ENCODE measurements at regions not wholly inside any gene's neighbourhood (a gene's known extent, or its start where the extent isn't known, plus 50 kb on each side); places are given as distances from the start of the nearest gene placed in this dataset.
A peak's percentile ranks its signal among the peaks of the same experiment; 100 is the strongest.
"Not testable (repeated sequence)": the region's sequence is repeated elsewhere in the genome, so short reads cannot be mapped to it uniquely, and the experiment has no call there.

DNA sequence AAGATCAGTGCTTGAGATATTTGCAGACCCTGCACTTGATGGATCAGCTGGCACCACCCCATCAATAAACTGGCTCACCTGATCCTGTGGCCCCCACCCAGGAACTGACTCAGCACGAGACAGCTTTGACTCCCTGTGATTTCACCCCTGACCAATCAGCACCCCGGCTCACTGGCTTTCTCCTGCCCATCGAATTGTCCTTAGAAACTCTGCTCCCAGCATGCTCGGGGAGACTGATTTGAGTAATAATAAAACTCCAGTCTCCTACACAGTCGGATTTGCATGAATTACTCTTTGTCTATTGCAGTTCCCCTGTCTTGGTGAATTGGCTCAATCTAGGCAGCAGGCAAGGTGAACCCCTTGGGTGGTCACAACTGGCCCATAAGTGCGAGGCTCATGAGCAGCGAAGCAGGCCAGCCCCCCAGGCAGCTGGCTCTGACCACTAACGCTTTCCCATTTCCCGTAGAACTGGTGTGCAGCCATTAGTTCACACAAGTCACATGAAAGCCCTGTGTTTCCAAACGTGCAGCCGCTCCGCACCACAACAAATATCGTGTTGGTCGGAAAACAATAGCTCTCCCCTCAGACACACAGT is 79.6 kb downstream of the RSPH3 start:
- DNase-seq = no peak

DNA sequence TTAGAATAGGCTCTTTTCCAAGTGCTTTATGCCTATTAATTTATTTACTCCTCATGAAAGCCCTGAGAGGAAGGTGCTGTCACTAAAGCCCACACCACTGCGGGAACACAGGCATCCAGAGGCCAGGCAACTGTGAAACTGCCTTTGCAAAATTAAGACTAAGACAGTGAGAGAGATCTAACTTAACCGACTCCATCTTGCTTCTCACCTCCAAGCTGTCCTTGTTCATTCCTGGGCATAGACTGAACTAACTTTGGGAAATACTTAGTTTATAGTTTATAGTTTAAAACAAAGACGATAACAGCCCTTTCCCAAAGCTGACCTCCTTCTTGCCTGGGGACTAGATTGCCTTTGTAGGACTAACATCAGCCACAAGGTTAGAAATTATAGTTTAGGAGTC is 80.1 kb downstream of the RSPH3 start:
- DNase-seq = no peak

GRCh38 chr6:158916617-158917016 is 83.4 kb downstream of the RSPH3 start:
- DNase-seq = no peak

GRCh38 chr6:158914923-158915322 is 85.1 kb downstream of the RSPH3 start:
- no peak for DNase-seq

GRCh38 chr6:158913580-158913979 is 86.4 kb downstream of the RSPH3 start:
- no peak for DNase-seq

DNA sequence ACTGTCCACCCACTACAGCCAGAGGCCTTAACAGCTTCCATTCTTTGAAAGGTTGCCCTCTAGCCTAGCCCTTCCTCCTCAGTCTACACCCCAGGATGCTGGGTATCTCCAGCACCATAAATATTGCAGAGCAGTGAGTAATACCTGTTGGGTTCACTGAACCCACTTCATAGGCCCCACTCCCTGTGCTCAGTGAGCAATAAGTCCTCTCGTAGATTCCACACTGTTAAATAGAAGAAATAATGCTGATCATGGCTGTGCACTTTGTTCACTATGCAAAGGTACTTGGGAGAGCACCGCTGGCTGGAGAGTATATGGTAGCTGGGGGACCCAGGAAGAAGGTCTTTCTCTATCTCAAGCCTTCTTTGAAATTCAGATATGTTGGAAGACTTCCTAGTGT is 87.3 kb downstream of the RSPH3 start:
- DNase-seq = no peak

- peak; percentile 16 for DNase-seq
Measured at GRCh38 chr6:158911746-158912480, 88.1 kb downstream of the RSPH3 start.

DNA sequence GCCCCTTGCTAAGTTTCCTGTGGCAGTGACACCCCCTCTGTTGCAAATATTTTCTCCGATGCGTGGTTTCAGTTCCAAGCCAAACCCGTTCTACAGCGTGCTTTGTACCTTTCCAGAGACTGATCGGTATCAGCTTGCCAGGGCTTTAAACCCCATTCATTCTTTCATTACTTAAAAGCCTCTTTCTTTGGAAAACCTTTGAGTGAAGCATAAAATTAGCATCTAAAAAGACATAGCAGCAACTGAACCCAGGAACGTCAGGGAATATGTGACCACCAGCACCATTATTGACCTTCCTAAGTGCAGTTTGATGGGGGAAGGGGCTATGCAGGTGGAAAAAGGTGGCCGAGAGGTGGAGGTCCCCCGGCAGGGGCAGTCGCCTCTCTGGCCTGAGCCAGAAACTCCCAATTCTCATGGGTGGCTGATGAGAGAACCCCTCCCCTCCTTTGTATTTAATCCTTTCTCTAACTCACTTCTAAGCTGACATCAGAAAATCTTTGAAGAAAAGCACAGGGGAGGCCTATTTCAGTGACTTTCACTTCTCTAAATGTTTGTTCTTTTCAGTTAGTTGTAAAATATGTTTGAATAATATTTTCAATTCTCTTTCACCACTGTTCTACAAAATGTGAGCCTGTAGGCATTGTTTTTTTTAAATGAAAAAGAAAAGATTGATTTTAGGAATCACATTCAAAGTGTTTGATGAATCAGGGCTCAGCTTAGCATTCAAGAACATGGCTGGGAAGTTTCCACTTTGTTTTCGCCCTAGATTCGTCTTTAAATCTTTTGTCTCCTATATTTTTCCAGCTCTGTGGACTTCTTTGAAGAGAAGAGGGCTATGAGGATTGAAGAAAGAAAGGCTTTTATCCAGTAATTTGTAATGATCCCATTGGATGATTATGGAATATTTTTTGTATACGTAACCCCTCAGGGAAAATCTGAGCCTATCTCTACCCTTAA is 89.2 kb downstream of the RSPH3 start:
- no peak for DNase-seq

- DNase-seq = no peak
Measured at GRCh38 chr6:158909938-158910337, 90.1 kb downstream of the RSPH3 start.

DNA sequence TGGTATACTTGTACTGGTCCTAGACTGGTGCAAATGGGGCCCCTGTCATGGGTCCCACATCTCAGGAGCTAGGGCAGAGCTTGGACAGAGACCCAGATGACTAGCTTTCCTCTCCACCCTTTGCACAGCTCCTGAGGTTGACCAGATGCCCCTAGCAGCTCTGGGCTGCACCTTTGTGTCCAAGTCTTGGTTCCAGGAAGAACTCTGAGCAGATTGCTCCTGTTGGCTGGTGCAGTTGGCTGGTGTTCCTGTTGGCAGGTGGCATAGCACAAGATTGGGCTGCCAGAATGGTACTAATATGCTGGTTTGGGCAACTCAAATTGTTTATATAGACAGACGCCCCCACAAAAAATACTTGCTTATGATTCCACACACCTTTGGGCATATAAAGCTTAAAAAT is 89.4 kb upstream of the EZR start:
- no peak for DNase-seq

DNA sequence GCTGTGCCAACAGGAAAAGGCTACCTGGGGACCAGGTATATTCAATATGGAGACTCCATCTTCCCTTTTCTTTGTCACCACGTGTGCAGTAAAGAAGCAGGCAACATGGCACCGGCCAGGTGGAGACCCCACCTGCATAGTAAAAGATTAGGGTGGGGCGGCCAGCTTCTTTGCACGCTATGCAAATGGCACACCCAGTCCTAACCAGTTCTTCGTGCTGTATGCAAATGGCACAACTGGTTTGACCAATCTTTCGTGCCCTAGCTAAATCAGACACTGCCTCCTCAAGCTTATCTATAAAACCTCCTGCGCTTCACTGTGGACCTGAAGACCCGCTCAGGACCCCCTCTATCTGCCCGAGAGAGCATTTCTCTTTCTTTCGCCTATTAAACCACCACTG is 88.8 kb upstream of the EZR start:
- DNase-seq = no peak

DNA sequence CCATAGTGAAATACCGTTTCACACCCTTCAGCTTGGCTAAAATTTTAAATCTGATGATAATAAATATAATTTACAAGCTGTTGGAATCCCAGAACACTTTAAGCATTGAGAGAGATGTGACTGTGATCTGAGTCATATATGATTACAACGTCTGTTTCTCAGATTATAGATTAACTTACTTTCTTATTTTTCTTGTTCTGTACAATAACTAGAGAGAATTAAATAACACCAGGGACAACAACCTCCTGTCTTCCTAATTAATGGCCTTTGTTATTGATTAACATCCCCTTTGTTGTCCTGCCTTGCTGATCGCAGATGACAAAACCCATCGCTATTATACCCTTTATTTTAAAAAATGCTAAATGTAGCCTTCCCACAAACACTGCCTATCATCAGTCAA is 87.8 kb upstream of the EZR start:
- DNase-seq = no peak

DNA sequence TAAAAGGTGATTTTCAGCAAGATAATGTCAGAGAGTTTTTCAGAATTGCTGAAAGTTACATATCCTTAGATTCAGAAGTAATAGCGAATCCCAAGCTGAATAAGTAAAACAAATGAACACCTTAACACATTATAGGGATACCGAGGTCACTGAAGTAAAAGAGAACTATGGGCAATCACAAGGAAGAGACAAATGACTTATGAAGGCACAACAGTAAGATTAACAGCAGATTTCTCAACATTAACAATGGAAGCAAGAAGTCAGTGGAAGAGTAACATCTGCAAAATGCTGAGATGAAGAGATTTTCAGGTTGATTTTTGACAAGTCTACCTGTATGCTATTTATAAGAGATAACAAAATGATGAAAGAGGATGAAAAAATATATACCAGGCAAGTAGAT is 86.1 kb upstream of the EZR start:
- DNase-seq = no peak

DNA sequence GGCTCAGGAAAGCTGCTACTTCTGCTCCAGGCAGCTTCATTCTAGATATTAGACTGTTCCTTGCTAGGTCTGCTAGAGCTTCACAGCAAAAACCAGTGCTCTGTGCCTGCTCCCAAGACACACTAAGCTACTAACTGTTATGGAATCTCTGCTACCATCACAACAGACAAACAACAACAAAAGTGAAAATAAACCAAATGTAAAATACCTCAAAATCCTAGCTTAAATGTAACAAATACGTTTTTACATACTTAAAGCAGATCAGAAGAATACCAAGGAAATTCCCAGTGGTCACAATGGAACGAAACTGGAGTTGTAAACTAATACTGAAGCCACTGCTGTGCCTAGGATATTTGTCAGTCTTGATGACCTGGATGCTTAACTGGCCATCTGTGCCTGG is 84.6 kb upstream of the EZR start:
- no peak for DNase-seq

- no peak for DNase-seq
Measured at GRCh38 chr6:158900663-158901312, 81.6 kb upstream of the EZR start.

DNA sequence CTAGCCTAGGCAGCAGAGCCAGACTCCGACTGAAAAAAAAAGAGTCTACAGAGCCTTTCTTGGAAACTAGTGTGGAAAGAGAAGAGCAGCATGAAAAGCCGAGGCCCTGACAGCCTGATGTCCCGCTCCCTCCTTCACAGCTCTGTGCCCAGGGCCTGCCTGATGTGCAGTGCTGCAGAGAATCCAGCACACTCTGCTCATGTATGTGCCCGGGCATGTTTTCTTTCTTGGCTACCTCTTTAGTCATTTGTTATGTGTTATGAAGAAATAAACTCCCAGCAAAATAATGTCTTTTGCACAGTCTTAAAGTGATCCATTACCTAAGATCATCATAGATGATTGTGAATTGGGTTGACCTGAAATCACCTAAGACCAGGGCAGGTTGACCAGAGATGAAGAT is 78.1 kb upstream of the EZR start:
- no peak for DNase-seq

DNA sequence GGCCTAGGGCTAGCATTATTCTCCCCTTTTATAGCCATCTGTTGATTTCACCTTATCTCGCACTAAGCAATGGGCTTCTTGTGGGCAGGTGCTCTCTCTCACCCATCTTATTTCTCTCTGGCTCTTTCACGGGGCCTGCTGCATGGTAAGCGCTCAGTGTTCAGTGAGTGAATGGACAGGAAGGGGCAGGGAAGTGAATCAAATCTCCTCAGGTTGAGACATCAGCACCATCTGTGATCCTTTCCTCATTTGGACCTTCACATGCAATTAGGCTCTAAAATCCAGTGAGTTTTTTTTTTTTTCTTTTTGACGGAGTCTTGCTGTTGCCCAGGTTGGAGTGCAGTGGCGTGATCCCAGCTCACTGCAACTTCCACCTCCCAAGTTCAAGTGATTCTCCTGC is 76.5 kb upstream of the EZR start:
- no peak for DNase-seq

- no peak for DNase-seq
Measured at GRCh38 chr6:158894193-158894592, 75.0 kb upstream of the EZR start.

- no peak for DNase-seq
Measured at GRCh38 chr6:158892266-158892665, 73.1 kb upstream of the EZR start.

DNA sequence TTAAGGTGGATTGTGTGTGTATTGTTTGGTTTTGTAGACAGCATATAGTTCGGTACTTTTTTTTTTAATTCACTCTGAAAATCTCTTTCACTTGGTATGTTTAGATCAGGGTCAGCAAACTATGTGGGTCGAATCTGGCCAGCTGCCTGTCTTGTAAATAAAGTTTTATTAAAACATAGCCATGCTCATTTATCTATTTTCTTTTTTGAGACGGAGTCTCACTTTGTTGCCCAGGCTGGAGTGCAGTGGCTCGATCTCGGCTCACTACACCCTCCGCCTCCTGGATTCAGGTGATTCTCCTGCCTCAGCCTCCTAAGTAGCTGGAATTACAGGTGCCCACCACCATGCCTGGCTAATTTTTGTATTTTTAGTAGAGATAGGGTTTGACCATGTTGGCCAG is 72.4 kb upstream of the EZR start:
- DNase-seq = not testable (repeated sequence)

DNA sequence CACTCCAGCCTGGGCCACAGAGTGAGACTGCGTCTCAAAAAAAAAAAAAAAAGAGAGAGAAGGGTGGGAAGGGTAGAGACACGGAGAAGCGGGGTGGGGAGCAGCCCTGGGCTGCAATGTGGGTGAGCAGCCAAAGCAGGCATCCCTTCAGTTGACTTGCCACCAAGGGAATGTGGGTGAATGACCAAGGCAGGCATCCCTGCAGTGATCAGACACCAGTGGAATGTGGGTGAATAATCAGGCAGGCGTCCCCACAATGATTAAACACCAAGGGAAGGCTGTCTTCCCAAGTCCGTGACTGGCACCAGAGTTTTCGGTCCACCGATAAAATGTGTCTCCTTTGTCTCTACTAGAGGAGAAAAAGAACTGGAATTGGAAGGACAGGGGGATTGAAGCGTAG is 69.0 kb upstream of the EZR start:
- DNase-seq = not testable (repeated sequence)

DNA sequence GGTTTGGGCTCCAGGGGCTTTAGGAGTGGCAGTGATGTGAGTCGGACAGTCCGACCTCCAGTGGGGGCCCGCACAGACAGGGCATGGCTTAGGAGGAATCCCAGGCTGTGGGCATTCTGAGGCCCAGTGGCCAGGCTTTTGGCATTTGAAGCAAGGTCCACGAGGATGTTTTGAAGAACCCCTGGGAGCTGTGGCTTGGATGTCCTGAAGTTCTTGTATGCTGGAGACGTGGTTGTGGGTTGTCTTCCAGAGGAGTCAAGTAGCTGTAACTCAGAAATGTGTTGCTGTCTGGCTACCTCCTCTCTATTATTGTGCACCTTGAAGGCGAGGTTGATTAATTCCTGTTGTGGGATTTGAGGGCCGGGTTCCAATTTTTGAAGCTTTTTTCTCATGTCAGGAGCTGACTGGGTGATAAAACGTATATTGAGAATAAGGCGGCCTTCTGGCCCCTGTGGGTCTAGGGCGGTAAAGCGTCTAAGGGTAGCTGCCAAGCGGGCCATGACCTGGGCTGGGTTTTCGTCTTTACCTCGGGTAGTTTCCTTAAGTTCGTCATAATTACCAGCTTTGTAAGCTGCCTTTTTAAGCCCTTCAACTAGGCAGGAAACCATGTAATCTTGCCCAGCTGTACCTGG is 67.3 kb upstream of the EZR start:
- not testable (repeated sequence) for DNase-seq

DNA sequence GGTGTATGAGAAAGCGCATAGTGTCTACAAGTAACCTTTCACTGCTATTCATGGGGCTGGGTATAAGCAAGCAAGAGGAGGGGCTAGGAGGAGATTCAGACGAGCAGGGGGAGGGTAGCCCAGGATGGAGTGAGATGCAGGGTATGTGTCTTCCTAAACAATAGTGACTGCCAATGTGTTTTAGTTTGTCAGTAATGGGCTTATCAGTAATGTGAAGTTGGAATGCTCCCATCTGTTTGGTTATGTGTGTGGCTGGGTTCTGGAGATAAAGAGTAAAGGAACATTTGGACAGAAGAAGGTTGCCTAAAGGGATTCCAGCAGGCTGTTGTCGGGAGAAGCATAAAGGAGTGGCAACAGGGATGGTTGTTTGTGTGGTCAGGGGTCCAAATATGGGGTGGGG is 62.7 kb upstream of the EZR start:
- DNase-seq = not testable (repeated sequence)

Measured in activated effector memory CD4-positive, alpha-beta T cell treated with Interleukin-2 at 50 U/mL for 16 hours (primary cell).